Psoas muscle (tissue), 7 donors: ENCODE measurements at regions not wholly inside any gene's neighbourhood (a gene's known extent, or its start where the extent isn't known, plus 50 kb on each side); places are given as distances from the start of the nearest gene placed in this dataset.

ENCODE experiments used
- ATAC-seq, 4 donors: fragments of 200-7000 bp; cut with Tn5 transposase; one replicate each; pipeline ENCODE4 v1.9.1; 2020; ENCODE audit warnings: moderate library complexity in 3 of 4, mild to moderate bottlenecking in 2 of 4
- DNase-seq, 2 donors: peaks; one replicate each; pipeline ENCODE4 v3.0.0-alpha.2; 2020
- H3K27ac ChIP-seq: fragments of 200-600 bp; one replicate; pipeline ENCODE4 v1.8.0; 2022
- H3K27me3 ChIP-seq, 3 donors: fragments of 200-600 bp in 1 of 3; one replicate each; pipeline versions ENCODE4 v1.6.1 to v1.8.0; 2013 to 2022; ENCODE audit warnings: low read length in 2 of 3, mild to moderate bottlenecking in 2 of 3, moderate library complexity in 1 of 3; ENCODE audit not compliant: insufficient read depth in 3 of 3
- H3K36me3 ChIP-seq, 2 donors: fragments of 200-600 bp in 1 of 2; one replicate each; pipeline versions ENCODE4 v1.6.1 to v1.8.0; 2013 to 2022; ENCODE audit warnings: low read depth in 1 of 2, mild to moderate bottlenecking in 1 of 2, moderate library complexity in 1 of 2; ENCODE audit not compliant: insufficient read depth in 1 of 2
- H3K4me1 ChIP-seq: fragments of 200-600 bp; one replicate; pipeline ENCODE4 v1.8.0; 2022
- H3K4me3 ChIP-seq: fragments of 200-600 bp; one replicate; pipeline ENCODE4 v1.8.0; 2022; ENCODE audit warnings: mild to moderate bottlenecking
- H3K9me3 ChIP-seq: fragments of 200-600 bp; one replicate; pipeline ENCODE4 v1.8.0; 2022
- CTCF ChIP-seq: fragments of 200-600 bp; IDR thresholded peaks from one replicate; pipeline ENCODE4 v1.8.0; 2022; ENCODE audit warnings: antibody characterized with exemption
- WGBS, 3 donors: extraction: QIAGEN DNeasy Blood & Tissue Kit; methylation state at CpG; one replicate each; pipeline versions ENCODE4 v1.1.6 to v1.1.7; 2013; 5-methylcytosine and 5-hydroxymethylcytosine counted together
- intact Hi-C, 2 donors: fragments of 100-400 bp; cut with DNase I; formaldehyde crosslinking; loops; one replicate each; pipeline versions ENCODE4 v1.11.0 to v1.14.2; 2022
- donor health status: healthy with polysubstance abuse.
- donor health status: DM: no; HTN: no; CAD: no; lungs with moderate emphysema.
- donor health status: Bipolar disorder and iron deficiency.
- donor health status: healthy.
- donor health status: DM: yes; HTN: yes; CAD: no.
- donor health status: DM: no; HTN: no; CAD: no.
- donor health status: DM: yes; HTN: yes; CAD: no.

GRCh38 chr2:221308507-221309066 lies 263.5 kb downstream of the EPHA4 start:
- no peak overlapping the region for H3K27ac ChIP-seq
- no peaks in the 10 kb centered on the region for H3K9me3 ChIP-seq
- ATAC-seq (no peak), DNase-seq (no peak)
- no peaks in the 10 kb centered on the region for H3K36me3 ChIP-seq
- H3K4me3 ChIP-seq, result no peak overlapping the region
- no peaks in the 10 kb centered on the region for H3K4me1 ChIP-seq
- no peak for TF ChIP-seq CTCF
- no peaks in the 10 kb centered on the region for H3K27me3 ChIP-seq
- intact Hi-C loops, result no loop called here
- 75 to 81% (median 77%) methylated on average over 4 of the region's 4 CpGs for WGBS, 3 donors

- WGBS, 3 donors, result 82 to 86% (median 85%) methylated on average over 10 of the region's 10 CpGs
- Histone ChIP-seq H3K9me3 (no peaks in the 10 kb centered on the region), H3K27me3 (no peaks in the 10 kb centered on the region), H3K36me3 (no peaks in the 10 kb centered on the region), H3K4me1 (no peaks in the 10 kb centered on the region), H3K4me3 (no peak overlapping the region), H3K27ac (no peak overlapping the region)
- ATAC-seq (no peak), DNase-seq (no peak)
- intact Hi-C loops, result no loop called here
- TF ChIP-seq CTCF, result no peak
These were observed 262.1 kb downstream of the EPHA4 start for GRCh38 chr2:221309892-221310583.

- WGBS, 3 donors, result 52 to 64% (median 62%) methylated on average over 1 of the region's 1 CpG
- ATAC-seq (no peak), DNase-seq (no peak)
- no peak overlapping the region for H3K4me3 ChIP-seq
- no peaks in the 10 kb centered on the region for H3K27me3 ChIP-seq
- no peak for TF ChIP-seq CTCF
- H3K27ac ChIP-seq, result no peak overlapping the region
- intact Hi-C loops, result no loop called here
- H3K4me1 ChIP-seq, result no peaks in the 10 kb centered on the region
- H3K36me3 ChIP-seq, result no peaks in the 10 kb centered on the region
- H3K9me3 ChIP-seq, result no peaks in the 10 kb centered on the region
These were observed 261.4 kb downstream of the EPHA4 start for GRCh38 chr2:221310730-221311129.

DNA sequence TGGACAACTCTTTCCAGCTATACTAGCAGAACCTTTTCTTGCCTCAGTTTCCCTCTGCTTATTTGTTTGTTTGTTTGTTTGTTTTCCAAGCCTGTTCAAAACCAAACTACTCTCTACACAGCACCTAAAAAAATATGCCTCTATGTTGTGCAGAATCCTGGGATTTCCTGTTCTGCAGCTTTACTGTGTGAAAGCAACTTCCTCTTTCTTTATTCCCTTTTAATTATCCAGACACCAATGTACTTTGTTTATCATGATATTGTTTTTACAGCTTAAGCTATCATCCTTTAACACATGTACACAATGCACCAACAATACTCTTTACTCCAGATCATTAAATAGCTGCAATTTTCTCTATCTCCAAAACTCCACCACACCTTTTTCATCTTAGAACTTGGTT lies 259.5 kb downstream of the EPHA4 start:
- H3K4me1 ChIP-seq, result no peaks in the 10 kb centered on the region
- no peaks in the 10 kb centered on the region for H3K9me3 ChIP-seq
- H3K27me3 ChIP-seq, result no peaks in the 10 kb centered on the region
- H3K36me3 ChIP-seq, result no peaks in the 10 kb centered on the region
- no peak overlapping the region for H3K27ac ChIP-seq
- no peak for DNase-seq
- no peak for ATAC-seq
- H3K4me3 ChIP-seq, result no peak overlapping the region
- no peak for TF ChIP-seq CTCF
- intact Hi-C loops, result no loop called here

- Histone ChIP-seq H3K4me3 (no peak overlapping the region), H3K9me3 (no peaks in the 10 kb centered on the region), H3K4me1 (no peaks in the 10 kb centered on the region), H3K27ac (no peak overlapping the region), H3K36me3 (no peaks in the 10 kb centered on the region), H3K27me3 (no peaks in the 10 kb centered on the region)
- ATAC-seq (no peak), DNase-seq (no peak)
- intact Hi-C loops, result no loop called here
- WGBS, 3 donors, result 64 to 73% (median 64%) methylated on average over 2 of the region's 2 CpGs
- no peak for TF ChIP-seq CTCF
These were observed 257.3 kb downstream of the EPHA4 start for GRCh38 chr2:221314786-221315185.
